Endometrium (tissue), 2 donors: ENCODE measurements at regions not wholly inside any gene's neighbourhood (a gene's known extent, or its start where the extent isn't known, plus 50 kb on each side); places are given as distances from the start of the nearest gene placed in this dataset.
"Not testable (repeated sequence)": the region's sequence is repeated elsewhere in the genome, so short reads cannot be mapped to it uniquely, and the experiment has no call there.

ENCODE experiments used
- FAIRE-seq: peaks from 2 replicates; lab custom pipeline; 2012; peaks lifted over from hg19 to GRCh38; lab: Jason Lieb, UNC
- donor health status: control.
- donor health status: control.

GRCh38 chr1:235059221-235059620, 69.4 kb downstream of the TOMM20 start:
- FAIRE-seq: no peak

DNA sequence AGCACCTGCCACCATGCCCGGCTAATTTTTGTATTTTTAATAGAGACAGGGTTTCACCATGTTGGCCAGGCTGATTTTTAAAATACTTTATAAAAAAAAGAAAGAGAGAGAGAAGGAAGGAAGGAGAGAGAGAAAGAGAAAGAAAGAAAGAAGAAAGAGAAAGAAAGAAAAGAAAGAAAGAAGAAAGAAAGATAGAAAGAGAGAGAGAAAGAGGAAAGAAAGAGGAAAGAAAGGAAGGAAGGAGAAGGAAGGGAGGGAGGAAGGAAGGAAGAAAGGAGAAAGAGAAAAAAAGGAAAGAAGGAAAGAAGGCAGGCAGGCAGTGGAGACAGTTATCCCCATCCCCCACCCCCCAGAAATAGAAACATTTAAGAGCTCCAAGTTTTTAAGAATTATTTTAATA, 69.9 kb downstream of the TOMM20 start:
- FAIRE-seq: no peak

DNA sequence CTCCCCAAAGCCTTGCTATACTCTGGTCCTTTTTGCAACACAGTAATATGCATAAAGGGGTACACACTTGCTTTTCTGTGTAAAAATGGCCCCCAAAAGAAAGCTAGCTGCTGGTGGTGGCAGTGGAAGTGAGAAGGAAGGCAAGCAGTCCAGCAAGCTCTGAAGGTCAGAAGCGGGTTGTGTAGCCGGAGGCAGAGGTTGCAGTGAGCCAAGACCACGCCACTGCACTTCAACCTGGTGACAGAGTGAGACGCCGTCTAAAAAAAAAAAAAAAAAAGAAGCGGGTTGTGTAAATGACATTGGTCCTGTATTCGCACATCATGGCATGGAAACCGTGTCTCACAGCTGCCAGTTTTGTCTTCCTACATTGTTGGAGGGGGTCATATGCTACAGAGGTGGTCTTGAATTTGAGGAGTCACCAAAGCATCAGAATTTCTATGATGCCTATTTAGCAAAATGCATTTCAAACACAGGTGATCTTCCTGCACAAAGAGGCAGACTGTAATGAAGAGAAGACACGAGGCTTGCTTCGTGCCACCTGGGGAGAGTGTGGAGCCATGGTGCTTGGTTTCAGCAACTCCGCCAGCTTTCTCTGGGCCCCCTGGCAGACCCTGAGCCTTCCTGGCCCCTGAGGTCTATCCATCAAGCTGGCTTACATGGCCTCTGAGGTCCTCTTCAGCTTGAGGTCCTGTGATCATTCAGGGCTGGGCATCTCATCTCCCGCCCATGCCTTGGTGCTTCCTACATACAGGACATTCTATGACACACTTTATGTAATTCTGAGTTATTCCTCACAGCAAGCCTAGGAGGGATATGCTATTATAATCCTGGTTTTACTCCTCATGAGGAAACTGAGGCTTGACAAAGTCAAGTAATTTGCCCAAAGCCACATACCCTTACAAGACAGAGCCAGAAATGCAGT, 71.0 kb downstream of the TOMM20 start:
- no peak for FAIRE-seq

GRCh38 chr1:235056937-235057336, 71.7 kb downstream of the TOMM20 start:
- FAIRE-seq: no peak

GRCh38 chr1:235054936-235055335, 73.7 kb downstream of the TOMM20 start:
- FAIRE-seq: no peak

DNA sequence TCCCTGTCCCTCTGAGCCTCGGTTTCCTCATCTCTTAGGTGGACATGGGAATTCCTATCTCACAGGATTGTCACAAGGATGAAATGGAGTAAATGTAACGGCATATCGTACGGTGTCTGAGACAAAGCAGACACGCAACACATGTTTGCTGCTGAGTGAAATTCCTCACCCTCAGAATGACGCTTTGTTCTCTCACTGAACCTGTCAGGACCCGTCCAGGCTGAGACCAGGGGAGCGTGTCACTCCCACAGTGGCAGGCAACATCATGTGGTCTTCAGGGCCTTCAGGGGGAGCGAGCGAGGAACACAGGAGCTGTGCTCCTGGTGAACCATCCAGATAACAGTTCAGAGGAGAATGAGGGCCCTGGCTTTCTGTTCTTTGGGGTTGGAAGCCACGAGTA, 74.2 kb downstream of the TOMM20 start:
- no peak for FAIRE-seq

DNA sequence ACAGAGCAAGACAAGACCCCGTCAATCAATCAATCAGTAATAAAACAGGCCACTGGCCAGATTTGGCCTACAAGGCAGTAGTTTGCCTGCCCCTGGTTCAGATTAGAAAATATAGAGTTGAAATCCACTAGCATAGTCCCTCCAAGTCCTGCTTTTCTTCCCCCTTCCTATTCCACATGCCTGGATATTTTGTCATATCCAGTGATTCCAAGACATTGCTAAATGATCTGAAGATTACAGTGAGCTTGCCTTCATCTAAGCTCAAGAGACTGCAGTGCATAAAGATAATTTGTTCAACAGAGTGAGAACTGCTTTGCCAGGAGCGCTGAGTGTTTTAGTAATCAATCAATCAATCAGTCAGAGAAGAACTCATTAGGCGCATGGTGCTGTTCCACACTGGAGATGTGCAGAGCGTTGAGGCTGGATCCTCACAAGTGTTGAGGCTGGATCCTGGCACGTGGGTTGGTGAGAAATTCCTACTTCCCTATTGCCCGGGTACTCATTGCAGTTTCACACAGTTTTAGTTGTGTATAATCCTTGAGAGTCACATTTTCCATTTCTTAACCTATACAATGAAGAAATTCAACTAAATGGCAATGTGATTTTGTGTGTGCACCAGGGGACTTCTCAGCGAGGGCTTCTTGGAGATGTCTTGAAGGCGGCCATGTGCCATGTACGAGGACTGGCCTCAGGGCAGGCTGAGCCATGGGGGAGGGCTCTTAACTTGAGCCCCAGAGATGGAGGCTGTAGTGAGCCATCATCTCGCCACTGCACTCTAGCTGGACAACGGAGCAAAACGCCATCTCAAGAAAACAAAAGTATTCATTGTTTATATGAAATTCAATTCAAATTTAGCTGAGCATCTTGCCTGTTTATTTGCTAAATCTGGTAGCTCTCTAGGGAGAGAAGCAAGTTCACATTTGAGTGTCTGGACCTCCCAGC, 76.3 kb downstream of the TOMM20 start:
- FAIRE-seq: no peak

- no peak for FAIRE-seq
These were observed 77.1 kb downstream of the TOMM20 start for GRCh38 chr1:235051521-235051920.

- FAIRE-seq: no peak
These were observed 77.7 kb downstream of the TOMM20 start for GRCh38 chr1:235050911-235051360.

- FAIRE-seq: not testable (repeated sequence)
These were observed 78.8 kb downstream of the TOMM20 start for GRCh38 chr1:235049716-235050378.

- FAIRE-seq: no peak
These were observed 79.4 kb downstream of the TOMM20 start for GRCh38 chr1:235049217-235049616.

DNA sequence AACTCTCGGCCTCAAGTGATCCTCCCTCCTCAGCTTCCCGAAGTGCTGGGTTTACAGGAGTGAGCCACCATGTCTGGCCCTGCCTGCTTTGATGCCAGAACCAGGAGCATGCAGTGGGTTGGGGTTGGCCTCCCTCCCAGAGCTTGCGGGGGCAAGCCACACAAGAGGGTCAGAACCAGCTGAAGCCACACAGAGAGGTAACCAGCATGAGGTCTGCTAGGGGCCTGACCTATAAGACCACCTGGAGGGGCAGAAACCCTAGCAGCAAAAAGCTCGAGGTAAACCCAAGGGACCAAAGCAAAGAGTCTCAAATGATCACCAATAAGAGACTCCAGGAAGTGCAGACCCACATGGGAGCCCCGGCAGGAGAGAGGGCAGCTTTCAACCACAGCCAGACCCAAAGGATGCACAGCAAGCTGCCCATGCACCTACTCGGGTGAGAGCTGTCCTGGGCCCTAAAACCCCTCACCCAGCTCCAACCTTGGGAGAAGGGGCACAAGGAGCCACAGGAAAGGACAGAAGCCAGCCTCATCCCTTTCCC, 81.2 kb downstream of the TOMM20 start:
- no peak for FAIRE-seq

DNA sequence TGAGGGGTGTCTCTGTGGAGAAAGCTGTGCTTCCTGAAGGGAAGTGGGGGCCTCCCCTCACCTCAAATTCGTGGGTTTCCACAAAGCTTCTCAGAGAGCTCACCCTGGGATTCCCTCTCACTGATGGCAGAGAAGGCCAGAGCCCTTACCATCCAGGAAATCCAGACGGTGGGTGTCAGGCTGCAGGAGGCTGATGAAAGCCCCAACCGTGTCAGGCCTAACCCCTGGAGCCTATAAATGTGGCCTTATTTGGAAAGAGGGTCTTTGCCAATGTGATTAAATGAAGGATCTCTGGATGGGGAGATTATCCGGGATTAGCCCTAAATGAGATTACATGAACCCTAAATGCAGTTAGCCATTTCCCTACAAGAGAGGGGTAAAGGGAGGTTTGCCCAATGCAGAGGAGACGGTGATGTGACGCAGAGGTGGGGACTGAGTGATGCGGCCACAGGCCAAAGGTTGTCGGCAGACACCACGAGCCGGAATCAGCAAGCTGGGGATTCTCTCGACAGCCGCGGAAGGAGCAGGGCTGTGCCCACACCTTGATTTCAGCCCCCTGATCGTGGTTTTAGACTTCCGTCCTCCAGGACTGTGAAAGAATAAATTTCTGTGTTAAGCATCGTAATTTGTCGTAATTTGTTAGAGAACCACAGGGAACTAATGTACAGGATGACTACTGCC, 82.6 kb downstream of the TOMM20 start:
- FAIRE-seq: no peak

DNA sequence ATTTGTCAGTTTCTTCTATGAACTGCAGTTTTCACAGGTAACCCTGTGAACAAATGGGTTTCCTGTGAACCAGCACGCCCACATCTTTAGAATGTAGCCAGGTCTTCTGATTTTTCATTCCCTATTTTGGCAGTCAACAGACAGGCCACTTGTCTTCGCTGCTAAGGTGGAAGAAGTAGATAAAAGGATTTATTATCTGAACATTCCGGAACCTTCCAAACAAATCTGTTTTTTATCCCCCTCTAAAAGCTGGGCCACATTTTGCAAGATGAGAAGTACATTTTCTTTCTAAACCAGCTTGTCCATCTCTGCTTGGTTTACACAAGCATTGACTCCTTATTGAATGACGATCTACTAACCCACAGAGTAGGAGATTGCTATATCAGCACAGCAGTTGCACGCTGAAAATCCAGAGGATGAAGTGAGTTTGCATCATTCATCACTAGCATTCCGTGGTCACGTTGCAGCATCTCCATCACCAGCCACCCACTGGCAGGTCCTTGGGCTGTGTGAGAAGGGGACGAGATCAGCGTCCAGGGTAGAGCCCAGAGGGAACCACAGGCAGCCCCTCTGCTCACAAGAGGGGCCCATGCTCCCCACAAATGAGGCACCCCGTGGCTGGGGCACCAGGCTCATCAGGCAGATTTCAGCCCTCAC, 83.5 kb downstream of the TOMM20 start:
- FAIRE-seq: no peak

DNA sequence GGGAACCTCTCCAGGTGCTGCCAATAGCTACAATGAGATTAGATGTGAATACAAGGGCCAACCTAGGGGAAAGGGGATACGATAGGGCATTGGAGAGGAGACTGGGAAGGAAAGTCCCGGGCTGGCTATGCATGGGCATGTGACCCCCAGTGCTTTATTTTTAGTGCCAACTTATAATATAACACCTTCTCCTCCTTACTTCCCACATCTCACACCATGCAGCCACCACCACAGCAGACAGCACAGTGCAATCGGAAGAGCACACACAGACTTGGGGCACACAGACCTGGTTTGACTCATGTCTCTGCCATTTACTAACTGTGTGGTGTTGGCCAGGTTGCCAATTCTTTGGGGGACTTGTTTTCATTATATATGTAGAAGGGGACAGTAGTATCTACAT, 85.4 kb downstream of the TOMM20 start:
- no peak for FAIRE-seq

DNA sequence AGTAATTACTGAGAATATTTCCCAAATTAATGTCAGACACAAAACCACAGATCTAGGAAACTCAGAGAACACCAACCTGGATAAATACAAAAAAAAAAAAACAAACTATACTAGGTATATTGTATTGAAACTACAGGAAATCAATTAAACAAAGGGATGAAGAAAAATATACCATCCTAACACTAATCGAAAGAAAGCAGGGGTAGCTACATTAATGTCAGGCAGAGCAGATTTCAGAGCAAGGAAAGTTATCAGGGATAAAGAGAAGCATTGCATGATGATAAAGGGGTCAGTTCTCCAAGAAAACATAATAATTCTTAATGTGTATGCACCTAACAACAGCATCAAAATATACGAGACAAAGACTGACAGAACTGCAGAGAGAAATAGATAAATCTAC, 89.9 kb downstream of the TOMM20 start:
- no peak for FAIRE-seq

GRCh38 chr1:235035928-235036327, 92.7 kb downstream of the TOMM20 start:
- no peak for FAIRE-seq

DNA sequence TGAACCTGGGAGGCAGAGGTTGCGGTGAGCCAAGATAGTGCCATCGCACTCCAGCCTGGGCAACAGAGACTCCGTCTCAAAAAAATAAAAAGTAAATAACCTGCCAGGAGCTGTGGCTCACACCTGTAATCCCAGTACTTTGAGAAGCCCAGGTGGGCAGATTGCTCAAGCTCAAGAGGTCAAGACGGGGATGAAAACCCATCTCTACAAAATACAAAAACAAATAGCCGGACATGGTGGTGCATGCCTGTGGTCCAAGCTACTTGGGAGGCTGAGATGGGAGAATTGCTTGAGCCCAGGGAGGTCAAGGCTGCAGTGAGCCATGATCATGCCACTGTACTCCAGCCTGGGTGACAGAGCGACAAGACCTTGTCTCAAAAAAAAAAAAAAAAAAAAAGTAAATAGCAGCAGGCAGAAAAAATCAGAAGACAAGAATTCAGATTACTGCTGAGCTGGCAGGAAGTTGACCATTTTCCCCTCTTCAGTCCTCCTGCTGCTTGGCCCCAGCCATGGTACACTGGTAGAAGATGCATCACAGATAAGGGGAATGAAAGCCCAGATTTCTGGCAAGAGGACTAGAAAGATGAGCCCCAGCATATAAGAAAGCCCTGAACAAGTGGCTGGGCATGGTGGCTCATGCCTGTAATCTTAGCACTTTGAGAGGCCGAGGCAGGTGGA, 97.6 kb downstream of the TOMM20 start:
- FAIRE-seq: no peak

DNA sequence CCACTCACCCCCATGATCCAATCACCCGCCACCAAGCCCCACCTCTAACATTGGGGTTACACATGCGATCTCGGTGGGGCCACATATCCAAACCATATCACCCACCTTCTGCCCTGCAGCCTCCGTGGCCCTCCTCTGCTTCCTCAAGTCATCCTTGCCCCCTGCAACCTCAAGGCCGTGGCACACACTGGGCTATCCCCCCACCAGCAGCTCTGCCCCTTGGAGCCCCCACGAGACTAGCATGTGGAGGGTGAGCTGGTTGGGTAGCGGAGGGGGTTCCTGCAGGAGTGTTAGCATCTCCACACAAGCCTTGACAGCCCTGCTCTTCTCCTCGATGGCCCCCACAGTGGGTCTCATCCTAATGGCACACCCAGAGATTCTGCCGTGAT, 100.8 kb downstream of the TOMM20 start:
- FAIRE-seq: no peak
